ENCODE measurements at regions not wholly inside any gene's neighbourhood (a gene's known extent, or its start where the extent isn't known, plus 50 kb on each side); places are given as distances from the start of the nearest gene placed in this dataset.

DNA sequence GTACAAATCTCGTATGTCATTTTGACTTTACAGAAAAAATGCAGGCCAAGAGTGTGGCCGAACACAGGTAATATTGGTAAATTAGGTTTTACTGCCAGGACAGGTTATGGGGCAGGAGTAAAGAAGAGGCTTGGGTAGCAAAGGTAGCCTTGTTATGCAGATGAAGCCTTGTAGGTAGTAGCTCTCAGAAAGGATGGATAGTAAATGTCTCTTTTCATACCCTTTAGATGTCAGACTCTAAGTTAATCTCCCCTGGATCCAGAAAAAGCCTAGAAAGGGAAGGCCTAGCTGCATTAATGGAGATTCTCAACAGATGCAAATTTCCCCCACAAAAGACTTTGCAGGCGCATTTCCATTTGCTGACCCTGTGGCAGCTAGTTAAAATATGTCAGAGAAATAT, 1445.1 kb upstream of the CADM2 start:
- TF ChIP-seq TAF1 (IDR thresholded peaks at IDR 0.05; ENCODE audit: borderline replicate concordance, low read depth, low read length) (no peak), POLR2A (IDR thresholded peaks at IDR 0.05; ENCODE audit: low read depth, low read length) (no peak), POLR2AphosphoS5 (IDR thresholded peaks at IDR 0.05; ENCODE audit: low read depth, low read length) (no peak)

Measured in GM12892 (cell line).